NB4 (cell line): ENCODE measurements at regions not wholly inside any gene's neighbourhood (a gene's known extent, or its start where the extent isn't known, plus 50 kb on each side); places are given as distances from the start of the nearest gene placed in this dataset.

Experiments used
- DNase-seq: peaks from one replicate; pipeline ENCODE4 v3.0.0; 2010; ENCODE audit warnings: low read depth
- H3K4me3 ChIP-seq: one replicate; pipeline ENCODE4 v1.5.1; 2011; ENCODE audit warnings: mild to moderate bottlenecking, low read depth, low read length, moderate library complexity
- CTCF ChIP-seq: IDR thresholded peaks from one replicate; pipeline ENCODE4 v1.5.1; 2012; ENCODE audit warnings: low read depth, low read length
- MYC ChIP-seq: IDR thresholded peaks from 2 replicates; pipeline ENCODE4 v1.6.1; 2011; ENCODE audit warnings: low read depth, low read length
- POLR2A ChIP-seq: IDR thresholded peaks from 2 replicates; pipeline ENCODE4 v1.6.1; 2011; ENCODE audit warnings: mild to moderate bottlenecking; ENCODE audit not compliant: insufficient read length; ENCODE audit errors: extremely low read depth
- TF ChIP-seq, protein P1 (sequence below): IDR thresholded peaks from 2 replicates; pipeline ENCODE4 v1.6.1; 2011; ENCODE audit warnings: low read depth, low read length

DNA sequence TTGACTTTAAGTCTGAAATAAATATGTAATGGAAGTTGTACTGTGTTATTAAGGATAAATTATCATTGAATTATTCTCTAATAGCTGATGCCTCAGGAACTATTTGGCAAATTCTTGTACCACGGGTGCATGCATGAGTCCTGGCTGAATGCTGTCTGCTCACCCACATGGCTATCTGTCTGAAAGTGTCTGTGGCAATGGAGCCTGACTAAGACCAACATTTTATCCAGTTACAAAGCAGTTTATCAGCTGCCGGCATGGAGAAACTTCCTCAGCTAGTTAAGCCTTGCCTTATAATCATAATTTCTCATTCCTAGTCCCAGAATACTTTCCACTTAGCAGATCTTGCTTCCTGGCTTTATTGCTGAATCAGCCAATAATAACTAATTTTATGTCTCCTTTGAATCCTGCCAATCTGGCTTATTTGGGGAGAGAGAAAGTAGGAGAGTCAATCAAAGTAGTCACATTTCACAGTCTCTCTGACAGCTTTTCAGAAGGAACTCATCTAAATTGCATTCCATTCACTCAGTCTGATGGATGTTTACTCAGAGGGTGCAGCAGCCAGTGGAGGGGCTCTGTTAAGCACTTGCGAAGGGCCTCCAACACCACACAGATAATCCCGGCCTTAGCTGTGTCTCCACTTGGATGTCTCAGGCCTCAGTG lies 280.6 kb upstream of the CLEC14A start:
- DNase-seq, result no peak
- H3K4me3 ChIP-seq, result no peak overlapping the region
- TF ChIP-seq MYC, result no peak

DNA sequence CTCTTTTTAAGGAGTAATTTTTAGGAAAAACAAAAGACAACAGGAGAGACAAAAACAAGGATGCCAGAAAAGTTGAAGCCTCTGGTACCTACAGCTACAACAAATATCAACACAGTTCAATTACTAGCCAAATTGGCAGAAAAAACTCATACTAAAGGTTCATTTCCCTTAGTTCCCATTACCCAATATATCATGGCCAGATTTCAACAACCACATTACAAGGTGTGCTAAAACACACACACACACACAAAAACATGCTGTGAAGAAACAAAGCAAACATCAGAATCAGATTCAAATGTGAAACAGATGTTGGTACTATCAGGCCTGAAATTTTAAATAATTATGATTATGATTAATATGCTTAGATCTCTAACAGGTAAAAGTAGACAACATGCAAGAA lies 272.7 kb upstream of the CLEC14A start:
- DNase-seq, result no peak
- TF ChIP-seq CTCF, result no peak
- TF ChIP-seq POLR2A, result no peak
- TF ChIP-seq, protein P1, sequence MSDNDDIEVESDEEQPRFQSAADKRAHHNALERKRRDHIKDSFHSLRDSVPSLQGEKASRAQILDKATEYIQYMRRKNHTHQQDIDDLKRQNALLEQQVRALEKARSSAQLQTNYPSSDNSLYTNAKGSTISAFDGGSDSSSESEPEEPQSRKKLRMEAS, result no peak
- TF ChIP-seq MYC, result no peak
- H3K4me3 ChIP-seq, result no peak overlapping the region

DNA sequence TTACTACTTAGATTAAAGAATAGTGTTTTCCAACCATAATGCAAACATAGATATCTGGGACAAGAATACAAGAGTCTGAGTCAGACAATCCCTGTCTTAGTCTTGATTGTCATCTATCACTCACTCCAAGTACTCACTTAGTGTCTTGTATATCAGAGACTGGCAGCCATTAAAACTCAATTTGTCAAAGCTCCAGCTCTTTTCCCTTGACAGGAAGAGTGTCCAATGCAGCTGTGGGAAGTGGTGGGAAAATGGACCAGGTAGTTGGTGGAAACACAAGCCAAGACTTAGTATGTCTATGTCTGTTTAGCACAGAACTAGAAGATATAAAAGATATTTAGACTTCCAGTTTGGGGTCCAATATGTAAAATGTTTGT lies 271.6 kb upstream of the CLEC14A start:
- H3K4me3 ChIP-seq, result no peak overlapping the region
- no peak for DNase-seq
- no peak for TF ChIP-seq POLR2A
- no peak for TF ChIP-seq MYC
- TF ChIP-seq CTCF, result no peak
- TF ChIP-seq, protein P1, result no peak

- no peak overlapping the region for H3K4me3 ChIP-seq
- TF ChIP-seq POLR2A (no peak), CTCF (no peak), MYC (no peak)
- TF ChIP-seq, protein P1, result no peak
- DNase-seq, result no peak
Measured at GRCh38 chr14:38526826-38527501, 271.1 kb upstream of the CLEC14A start.

GRCh38 chr14:38524636-38525509 lies 269.0 kb upstream of the CLEC14A start:
- H3K4me3 ChIP-seq, result no peak overlapping the region

More at GRCh38 chr14:38524636-38525509, 269.0 kb upstream of the CLEC14A start:
- DNase-seq, result no peak
- TF ChIP-seq, protein P1, result no peak
- no peak for TF ChIP-seq CTCF
